GM19455 (cell line): ENCODE measurements at regions not wholly inside any gene's neighbourhood (a gene's known extent, or its start where the extent isn't known, plus 50 kb on each side); places are given as distances from the start of the nearest gene placed in this dataset.

Experiments
- ATAC-seq: cut with Tn5 transposase; IDR thresholded peaks from one replicate; pipeline ENCODE4 v1.9.1; 2021; ENCODE audit not compliant: unreplicated experiment

GRCh38 chr20:43863821-43864544 is 50.7 kb upstream of the TOX2 start:
- ATAC-seq = no peak

GRCh38 chr20:43863330-43863729 is 51.3 kb upstream of the TOX2 start:
- no peak for ATAC-seq

- no peak for ATAC-seq
These were observed 52.2 kb upstream of the TOX2 start for GRCh38 chr20:43862438-43862837.

GRCh38 chr20:43859994-43860393 is 54.7 kb upstream of the TOX2 start:
- ATAC-seq = no peak

GRCh38 chr20:43857932-43858331 is 56.7 kb upstream of the TOX2 start:
- no peak for ATAC-seq

- no peak for ATAC-seq
These were observed 57.5 kb upstream of the TOX2 start for GRCh38 chr20:43857127-43857526.

- no peak for ATAC-seq
These were observed 58.8 kb upstream of the TOX2 start for GRCh38 chr20:43855803-43856202.

- no peak for ATAC-seq
These were observed 60.7 kb upstream of the TOX2 start for GRCh38 chr20:43853918-43854317.

GRCh38 chr20:43853174-43853803 is 61.4 kb upstream of the TOX2 start:
- no peak for ATAC-seq

- no peak for ATAC-seq
These were observed 65.0 kb upstream of the TOX2 start for GRCh38 chr20:43849496-43850186.

- ATAC-seq = no peak
These were observed 68.1 kb upstream of the TOX2 start for GRCh38 chr20:43846516-43846905.

GRCh38 chr20:43844778-43845614 is 69.7 kb upstream of the TOX2 start:
- no peak for ATAC-seq

GRCh38 chr20:43843965-43844660 is 70.5 kb upstream of the TOX2 start:
- ATAC-seq = no peak

GRCh38 chr20:43843096-43843964 is 71.3 kb upstream of the TOX2 start:
- ATAC-seq = no peak

- no peak for ATAC-seq
These were observed 72.3 kb upstream of the TOX2 start for GRCh38 chr20:43842126-43843020.

GRCh38 chr20:43840382-43841070 is 74.1 kb upstream of the TOX2 start:
- ATAC-seq = no peak

- no peak for ATAC-seq
These were observed 74.9 kb upstream of the TOX2 start for GRCh38 chr20:43839793-43840199.

- no peak for ATAC-seq
These were observed 76.0 kb upstream of the TOX2 start for GRCh38 chr20:43838703-43839060.
